Upper lobe of right lung (tissue), 1 donor: ENCODE measurements at regions not wholly inside any gene's neighbourhood (a gene's known extent, or its start where the extent isn't known, plus 50 kb on each side); places are given as distances from the start of the nearest gene placed in this dataset.
"Not testable (repeated sequence)": the region's sequence is repeated elsewhere in the genome, so short reads cannot be mapped to it uniquely, and the experiment has no call there.

Source experiments
- ATAC-seq: fragments of 200-7000 bp; cut with Tn5 transposase; one replicate; pipeline ENCODE4 v1.9.1; 2020; ENCODE audit warnings: mild to moderate bottlenecking, moderate library complexity
- DNase-seq: peaks from one replicate; pipeline ENCODE4 v3.0.0-alpha.2; 2020
- H3K27ac ChIP-seq: fragments of 200-600 bp; one replicate; pipeline ENCODE4 v1.8.0; 2022
- H3K27me3 ChIP-seq: fragments of 200-600 bp; one replicate; pipeline ENCODE4 v1.8.0; 2022; ENCODE audit warnings: mild to moderate bottlenecking
- H3K36me3 ChIP-seq: fragments of 200-600 bp; one replicate; pipeline ENCODE4 v1.8.0; 2022
- H3K4me1 ChIP-seq: fragments of 200-600 bp; one replicate; pipeline ENCODE4 v1.8.0; 2022
- H3K4me3 ChIP-seq: fragments of 200-600 bp; one replicate; pipeline ENCODE4 v1.8.0; 2022; ENCODE audit warnings: mild to moderate bottlenecking
- H3K9me3 ChIP-seq: fragments of 200-600 bp; one replicate; pipeline ENCODE4 v1.8.0; 2022
- intact Hi-C: fragments of 100-400 bp; cut with DNase I; formaldehyde crosslinking; loops from one replicate; pipeline ENCODE4 v1.11.0; 2022
- TF ChIP-seq, protein P1 (sequence below): fragments of 200-600 bp; IDR thresholded peaks from one replicate; pipeline ENCODE4 v1.8.0; 2022; ENCODE audit warnings: antibody characterized with exemption
- donor health status: DM: no; HTN: yes; CAD: no; lungs with severe emphysema.

DNA sequence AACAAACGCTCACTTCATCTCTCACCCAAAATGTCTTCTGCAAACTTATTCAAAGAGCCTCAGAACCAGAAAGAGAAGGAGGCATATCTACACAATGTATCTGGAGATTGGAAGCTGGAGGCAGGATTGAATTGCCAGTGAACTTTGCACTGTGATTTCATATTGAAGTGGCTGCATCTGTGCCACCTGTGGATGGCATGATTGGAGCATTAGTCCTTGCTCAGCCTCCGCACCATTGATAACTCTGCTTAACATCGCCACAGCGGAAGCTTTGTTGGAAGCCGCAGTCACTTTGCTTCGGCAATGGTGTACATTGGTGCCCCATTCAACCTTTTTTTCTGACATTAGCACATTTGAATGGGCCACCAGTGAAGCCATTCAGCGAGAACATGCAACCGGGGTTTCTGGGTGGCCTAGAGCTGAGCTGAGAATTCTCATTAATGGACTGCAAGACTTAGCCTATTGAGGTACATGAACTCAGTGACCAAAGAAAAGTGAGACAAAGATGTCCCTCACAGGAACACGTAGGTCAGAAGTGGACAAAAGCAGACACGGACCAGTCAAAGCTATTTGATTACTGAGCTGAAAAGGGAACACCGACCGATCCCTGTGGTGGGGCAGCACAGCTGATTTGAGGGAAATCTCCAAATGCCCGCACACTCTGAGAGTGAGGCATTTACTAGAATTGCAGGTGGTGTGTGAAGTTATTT is 130.4 kb downstream of the BRMS1L start:
- H3K9me3 ChIP-seq: no peaks in the 10 kb centered on the region
- no peaks in the 10 kb centered on the region for H3K4me1 ChIP-seq
- no peaks in the 10 kb centered on the region for H3K36me3 ChIP-seq
- no peaks in the 10 kb centered on the region for H3K27me3 ChIP-seq
- DNase-seq (no peak), ATAC-seq (no peak)
- intact Hi-C loops: no loop called here
- H3K4me3 ChIP-seq: no peak overlapping the region
- TF ChIP-seq, protein P1, sequence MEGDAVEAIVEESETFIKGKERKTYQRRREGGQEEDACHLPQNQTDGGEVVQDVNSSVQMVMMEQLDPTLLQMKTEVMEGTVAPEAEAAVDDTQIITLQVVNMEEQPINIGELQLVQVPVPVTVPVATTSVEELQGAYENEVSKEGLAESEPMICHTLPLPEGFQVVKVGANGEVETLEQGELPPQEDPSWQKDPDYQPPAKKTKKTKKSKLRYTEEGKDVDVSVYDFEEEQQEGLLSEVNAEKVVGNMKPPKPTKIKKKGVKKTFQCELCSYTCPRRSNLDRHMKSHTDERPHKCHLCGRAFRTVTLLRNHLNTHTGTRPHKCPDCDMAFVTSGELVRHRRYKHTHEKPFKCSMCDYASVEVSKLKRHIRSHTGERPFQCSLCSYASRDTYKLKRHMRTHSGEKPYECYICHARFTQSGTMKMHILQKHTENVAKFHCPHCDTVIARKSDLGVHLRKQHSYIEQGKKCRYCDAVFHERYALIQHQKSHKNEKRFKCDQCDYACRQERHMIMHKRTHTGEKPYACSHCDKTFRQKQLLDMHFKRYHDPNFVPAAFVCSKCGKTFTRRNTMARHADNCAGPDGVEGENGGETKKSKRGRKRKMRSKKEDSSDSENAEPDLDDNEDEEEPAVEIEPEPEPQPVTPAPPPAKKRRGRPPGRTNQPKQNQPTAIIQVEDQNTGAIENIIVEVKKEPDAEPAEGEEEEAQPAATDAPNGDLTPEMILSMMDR: no peak
- no peak overlapping the region for H3K27ac ChIP-seq

DNA sequence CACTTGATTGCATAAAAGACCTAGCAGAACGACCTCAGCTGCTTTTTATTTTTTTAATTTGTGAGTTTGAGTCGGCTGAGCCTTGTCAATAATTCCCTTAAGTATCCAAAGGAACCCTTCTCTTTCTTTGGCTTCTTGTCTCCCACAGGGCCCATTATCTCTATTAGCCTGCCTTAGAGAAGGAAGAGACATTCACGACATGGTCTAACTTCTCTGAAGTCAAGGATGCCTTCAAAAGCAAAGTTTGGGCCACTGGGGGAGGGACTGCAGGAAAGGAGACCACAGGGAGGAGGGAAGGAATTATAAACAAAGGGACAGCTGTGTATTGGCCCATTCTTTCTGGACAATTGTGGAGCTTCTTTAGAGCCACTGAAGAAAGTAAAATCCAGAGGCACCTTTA is 126.4 kb downstream of the BRMS1L start:
- intact Hi-C loops: no loop called here
- no peak for ATAC-seq
- H3K4me1 ChIP-seq: no peaks in the 10 kb centered on the region
- no peak for DNase-seq
- TF ChIP-seq, protein P1: no peak
- no peak overlapping the region for H3K4me3 ChIP-seq
- no peaks in the 10 kb centered on the region for H3K36me3 ChIP-seq
- no peak overlapping the region for H3K27ac ChIP-seq
- H3K27me3 ChIP-seq: no peaks in the 10 kb centered on the region
- no peaks in the 10 kb centered on the region for H3K9me3 ChIP-seq

DNA sequence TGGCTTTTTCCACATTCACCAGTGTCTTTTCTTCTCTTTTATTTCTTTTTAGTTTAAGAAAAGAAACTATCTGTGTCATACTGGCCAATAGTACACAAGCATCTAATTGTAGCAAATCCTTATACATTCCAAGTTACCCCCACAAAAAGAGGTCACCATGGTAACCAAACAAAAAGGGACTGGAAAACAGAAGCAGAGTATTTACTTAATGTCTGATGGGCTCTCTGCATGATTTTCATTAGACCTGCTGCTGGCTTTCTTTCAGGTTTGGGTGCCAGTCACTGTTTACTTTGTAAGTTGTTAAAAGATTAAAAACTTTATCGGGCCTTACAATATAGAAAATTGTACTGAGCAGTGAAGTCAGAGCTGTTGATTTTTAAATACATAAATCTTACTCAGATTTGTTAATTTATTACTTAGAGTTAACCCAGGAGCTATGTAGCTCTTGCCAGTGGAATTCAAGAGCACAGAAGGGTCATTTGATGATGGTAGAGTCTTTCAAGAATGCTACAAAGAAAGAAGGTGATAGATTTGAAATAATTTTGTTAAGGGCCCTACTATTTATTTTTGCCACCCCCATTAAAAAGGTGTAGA is 123.9 kb downstream of the BRMS1L start:
- no peaks in the 10 kb centered on the region for H3K4me1 ChIP-seq
- no peak overlapping the region for H3K27ac ChIP-seq
- TF ChIP-seq, protein P1: no peak
- no peaks in the 10 kb centered on the region for H3K9me3 ChIP-seq
- no peaks in the 10 kb centered on the region for H3K36me3 ChIP-seq
- intact Hi-C loops: no loop called here
- H3K4me3 ChIP-seq: no peak overlapping the region
- DNase-seq: no peak
- H3K27me3 ChIP-seq: no peaks in the 10 kb centered on the region
- ATAC-seq: no peak

DNA sequence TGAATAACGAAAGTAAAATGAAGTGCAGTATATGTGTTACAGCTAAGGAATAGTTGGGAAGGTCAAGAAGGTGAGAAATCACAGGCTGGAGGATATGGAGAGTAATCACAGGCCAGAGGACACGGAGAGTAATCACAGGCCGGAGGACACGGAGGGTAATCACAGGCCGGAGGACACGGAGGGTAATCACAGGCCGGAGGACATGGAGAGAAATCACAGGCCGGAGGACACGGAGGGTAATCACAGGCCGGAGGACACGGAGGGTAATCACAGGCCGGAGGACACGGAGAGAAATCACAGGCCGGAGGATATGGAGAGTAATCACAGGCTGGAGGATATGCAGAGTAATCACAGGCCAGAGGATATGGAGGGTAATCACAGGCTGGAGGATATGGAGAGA is 121.8 kb downstream of the BRMS1L start:
- H3K27me3 ChIP-seq, ATAC-seq, H3K36me3 ChIP-seq, H3K4me1 ChIP-seq, H3K27ac ChIP-seq, intact Hi-C loops, DNase-seq, H3K4me3 ChIP-seq, H3K9me3 ChIP-seq: not testable (repeated sequence)

DNA sequence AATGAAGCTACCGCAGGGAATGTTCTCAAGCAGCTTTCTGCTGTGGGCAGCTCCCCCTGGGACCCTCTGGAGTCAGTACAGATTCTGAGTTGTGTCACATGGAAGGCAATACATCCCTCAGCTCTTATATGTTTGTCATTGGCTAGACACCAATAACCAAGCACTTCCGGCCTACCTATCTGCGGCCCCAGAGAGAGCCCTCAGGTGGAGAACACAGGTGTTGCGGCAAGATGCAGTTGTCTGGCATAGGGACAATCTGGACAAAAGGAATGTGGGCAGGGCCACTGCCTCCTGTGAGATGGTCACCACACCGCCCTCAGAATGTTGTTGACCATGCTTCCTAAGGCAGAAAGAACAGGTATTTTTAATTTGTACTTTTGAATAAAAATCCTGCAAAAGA is 118.7 kb downstream of the BRMS1L start:
- no peaks in the 10 kb centered on the region for H3K36me3 ChIP-seq
- H3K27me3 ChIP-seq: no peaks in the 10 kb centered on the region
- intact Hi-C loops: no loop called here
- no peak overlapping the region for H3K27ac ChIP-seq
- no peaks in the 10 kb centered on the region for H3K4me1 ChIP-seq
- TF ChIP-seq, protein P1: no peak
- peak; percentile 55 for ATAC-seq
- DNase-seq: no peak
- H3K9me3 ChIP-seq: no peaks in the 10 kb centered on the region
- H3K4me3 ChIP-seq: no peak overlapping the region

DNA sequence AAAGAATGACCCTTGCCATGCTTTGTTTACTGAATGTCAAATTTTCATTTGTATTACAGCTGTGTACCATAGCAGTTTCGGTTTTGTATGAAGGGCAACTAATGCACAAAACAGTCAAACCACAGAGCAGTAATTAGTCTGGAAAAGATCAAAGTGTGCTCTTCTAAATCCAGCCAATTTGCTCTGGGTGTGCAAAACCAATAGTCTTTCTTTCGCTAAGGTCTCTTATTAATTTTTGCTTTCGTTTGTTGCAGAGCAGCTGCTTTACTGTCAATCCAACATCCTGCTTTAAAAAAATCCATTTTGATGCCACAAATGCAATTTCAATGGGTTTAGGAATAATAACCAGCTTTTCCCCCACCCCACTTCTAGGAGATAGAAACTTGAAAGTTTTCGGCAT is 114.2 kb downstream of the BRMS1L start:
- TF ChIP-seq, protein P1: no peak
- ATAC-seq (no peak), DNase-seq (no peak)
- Histone ChIP-seq H3K27me3 (no peaks in the 10 kb centered on the region), H3K4me1 (no peaks in the 10 kb centered on the region), H3K36me3 (no peaks in the 10 kb centered on the region), H3K4me3 (peak overlapping the region; percentile 4), H3K27ac (no peak overlapping the region), H3K9me3 (no peaks in the 10 kb centered on the region)
- intact Hi-C loops: no loop called here
